ENCODE measurements at regions not wholly inside any gene's neighbourhood (a gene's known extent, or its start where the extent isn't known, plus 50 kb on each side); places are given as distances from the start of the nearest gene placed in this dataset.
A peak's percentile ranks its signal among the peaks of the same experiment; 100 is the strongest.
"Not testable (repeated sequence)": the region's sequence is repeated elsewhere in the genome, so short reads cannot be mapped to it uniquely, and the experiment has no call there.

- DNase-seq, result not testable (repeated sequence)
Measured at GRCh38 chrY:3974362-3974761, 395.5 kb downstream of the TGIF2LY start.

DNA sequence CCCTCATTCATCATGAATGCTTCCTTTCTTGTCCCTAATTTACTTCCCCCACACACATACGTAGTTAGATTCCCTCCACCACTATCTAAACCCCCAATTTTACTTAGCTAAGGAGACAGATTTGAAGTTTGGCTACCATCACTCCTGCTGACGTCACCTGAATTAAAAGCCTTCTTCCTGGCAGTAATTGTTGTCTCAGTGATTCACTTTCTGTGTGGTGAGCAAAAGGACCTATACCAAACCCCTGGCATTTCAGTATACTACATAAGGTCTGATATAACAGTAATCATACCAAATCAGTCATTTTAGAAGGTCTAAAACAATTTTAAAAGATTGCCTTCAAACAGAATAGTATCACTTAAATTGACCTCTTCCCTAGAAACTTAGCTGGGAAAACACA lies 396.1 kb downstream of the TGIF2LY start:
- not testable (repeated sequence) for DNase-seq

- DNase-seq, result peak; percentile 16
Measured at GRCh38 chrY:3980812-3981211, 401.9 kb downstream of the TGIF2LY start.

GRCh38 chrY:3981817-3982216 lies 402.9 kb downstream of the TGIF2LY start:
- not testable (repeated sequence) for DNase-seq

Measured in fibroblast of skin of abdomen (primary cell).